ENCODE measurements at regions not wholly inside any gene's neighbourhood (a gene's known extent, or its start where the extent isn't known, plus 50 kb on each side); places are given as distances from the start of the nearest gene placed in this dataset.
"Not testable (repeated sequence)": the region's sequence is repeated elsewhere in the genome, so short reads cannot be mapped to it uniquely, and the experiment has no call there.

- Histone ChIP-seq H3K9me3 (replicated peaks in 1 of 2; ENCODE audit: control insufficient read depth in 2 of 2, insufficient read depth in 1 of 2, low read depth in 1 of 2, low read length in 2 of 2) (no peaks in the 10 kb centered on the region), H3K36me3 (replicated peaks in 1 of 2; ENCODE audit: control insufficient read depth in 2 of 2, insufficient read depth in 2 of 2, low read length in 2 of 2) (no peaks in the 10 kb centered on the region), H2BK15ac (ENCODE audit: low read length) (no peak overlapping the region), H3K4me1 (ENCODE audit: control insufficient read depth in 2 of 2, insufficient read depth in 1 of 2, low read depth in 1 of 2, low read length in 2 of 2) (peaks cover 0 to 4% of the 10 kb centered on the region in 2 donors), H3K9ac (ENCODE audit: low read depth, low read length, poor library complexity) (no peak overlapping the region), H2AFZ (ENCODE audit: low read length) (no peak overlapping the region), H3K4me3 (ENCODE audit: low read length in 2 of 2) (no peak overlapping the region), H3K27ac (replicated peaks; ENCODE audit: low read length) (no peak overlapping the region), H3K14ac (ENCODE audit: low read length) (no peak overlapping the region), H3K79me1 (ENCODE audit: low read depth, low read length) (no peaks in the 10 kb centered on the region), H2AK5ac (ENCODE audit: low read depth, low read length) (no peak overlapping the region), H3K4me2 (ENCODE audit: insufficient read depth, low read length, poor library complexity, severe bottlenecking) (no peak overlapping the region), H3K27me3 (ENCODE audit: control insufficient read depth in 3 of 3, insufficient read depth in 3 of 3, low read depth in 1 of 3, low read length in 3 of 3) (no peaks in the 10 kb centered on the region), H3K4ac (ENCODE audit: low read length) (no peak overlapping the region), H4K91ac (ENCODE audit: low read depth, low read length, poor library complexity) (no peak overlapping the region), H2BK5ac (ENCODE audit: low read length) (no peak overlapping the region), H2BK12ac (ENCODE audit: low read length) (no peak overlapping the region), H4K8ac (ENCODE audit: low read depth, low read length) (no peak overlapping the region), H2BK120ac (ENCODE audit: low read depth, low read length) (no peak overlapping the region), H3K18ac (ENCODE audit: low read length) (peak overlapping the region; percentile 2), H3K23ac (ENCODE audit: low read depth, low read length, poor library complexity) (no peak overlapping the region)
- DNase-seq (ENCODE audit: low spot score) = no peak
- WGBS, 2 donors (ENCODE audit: extremely low coverage in 2 of 2, insufficient read length in 2 of 2, insufficient replicate concordance in 1 of 2) = no CpG with 5 or more reads among the region's 1 CpG
Measured at GRCh38 chr2:107569496-107569895, 257.2 kb upstream of the RGPD4 start.

DNA sequence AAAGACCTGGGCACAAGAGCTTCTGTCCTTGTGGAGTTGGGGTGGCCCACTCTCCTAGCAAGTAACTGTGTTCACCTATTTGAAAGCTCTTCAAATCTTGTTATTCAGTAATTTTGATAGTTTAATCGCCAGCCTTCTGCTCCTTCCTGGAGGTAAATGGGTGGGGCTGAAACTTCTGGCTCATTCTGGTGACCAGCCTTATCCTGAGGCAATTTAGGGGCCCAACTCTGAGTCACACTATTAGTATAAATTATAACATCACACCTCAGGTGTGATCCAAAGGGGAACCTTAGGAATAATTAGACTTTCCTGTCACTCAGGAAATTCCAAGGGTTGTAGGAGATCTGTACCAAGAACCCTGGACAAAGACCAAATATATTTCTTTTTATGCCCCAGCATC is 255.8 kb upstream of the RGPD4 start:
- Histone ChIP-seq H2BK15ac (ENCODE audit: low read length) (no peak overlapping the region), H3K4me1 (ENCODE audit: control insufficient read depth in 2 of 2, insufficient read depth in 1 of 2, low read depth in 1 of 2, low read length in 2 of 2) (peaks cover 0 to 4% of the 10 kb centered on the region in 2 donors), H3K4me2 (ENCODE audit: insufficient read depth, low read length, poor library complexity, severe bottlenecking) (no peak overlapping the region), H2BK12ac (ENCODE audit: low read length) (no peak overlapping the region), H3K27ac (replicated peaks; ENCODE audit: low read length) (no peak overlapping the region), H2BK120ac (ENCODE audit: low read depth, low read length) (no peak overlapping the region), H3K18ac (ENCODE audit: low read length) (no peak overlapping the region), H2AK5ac (ENCODE audit: low read depth, low read length) (no peak overlapping the region), H3K27me3 (ENCODE audit: control insufficient read depth in 3 of 3, insufficient read depth in 3 of 3, low read depth in 1 of 3, low read length in 3 of 3) (no peaks in the 10 kb centered on the region), H4K8ac (ENCODE audit: low read depth, low read length) (no peak overlapping the region), H3K9me3 (replicated peaks in 1 of 2; ENCODE audit: control insufficient read depth in 2 of 2, insufficient read depth in 1 of 2, low read depth in 1 of 2, low read length in 2 of 2) (no peaks in the 10 kb centered on the region), H2BK5ac (ENCODE audit: low read length) (no peak overlapping the region), H3K79me1 (ENCODE audit: low read depth, low read length) (no peaks in the 10 kb centered on the region), H3K14ac (ENCODE audit: low read length) (no peak overlapping the region), H3K4me3 (ENCODE audit: low read length in 2 of 2) (no peak overlapping the region), H3K23ac (ENCODE audit: low read depth, low read length, poor library complexity) (no peak overlapping the region), H4K91ac (ENCODE audit: low read depth, low read length, poor library complexity) (no peak overlapping the region), H3K9ac (ENCODE audit: low read depth, low read length, poor library complexity) (no peak overlapping the region), H3K4ac (ENCODE audit: low read length) (no peak overlapping the region), H2AFZ (ENCODE audit: low read length) (no peak overlapping the region), H3K36me3 (replicated peaks in 1 of 2; ENCODE audit: control insufficient read depth in 2 of 2, insufficient read depth in 2 of 2, low read length in 2 of 2) (no peaks in the 10 kb centered on the region)
- no CpG with 5 or more reads among the region's 1 CpG for WGBS, 2 donors (ENCODE audit: extremely low coverage in 2 of 2, insufficient read length in 2 of 2, insufficient replicate concordance in 1 of 2)
- no peak for DNase-seq (ENCODE audit: low spot score)

DNA sequence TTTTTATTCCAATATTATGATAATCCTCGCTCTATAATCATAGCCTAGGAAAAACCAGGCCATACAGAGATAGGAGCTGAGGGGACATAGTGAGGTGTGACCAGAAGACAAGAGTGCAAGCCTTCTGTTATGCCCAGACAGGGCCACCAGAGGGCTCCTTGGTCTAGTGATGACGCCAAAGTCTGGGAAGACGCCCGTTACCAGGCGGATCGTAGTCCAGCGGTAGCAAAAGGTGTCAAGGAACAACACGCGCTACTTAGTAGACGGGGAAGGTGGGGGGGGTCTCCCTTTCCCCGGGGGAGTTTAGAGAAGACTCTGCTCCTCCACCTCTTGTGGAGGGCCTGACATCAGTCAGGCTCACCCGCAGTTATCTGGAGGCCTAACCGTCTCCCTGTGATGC is 253.8 kb upstream of the RGPD4 start:
- not testable (repeated sequence) for H3K36me3 ChIP-seq (replicated peaks in 1 of 2; ENCODE audit: control insufficient read depth in 2 of 2, insufficient read depth in 2 of 2, low read length in 2 of 2); DNase-seq (ENCODE audit: low spot score); H3K9ac ChIP-seq (ENCODE audit: low read depth, low read length, poor library complexity); H3K4me1 ChIP-seq (ENCODE audit: control insufficient read depth in 2 of 2, insufficient read depth in 1 of 2, low read depth in 1 of 2, low read length in 2 of 2); H2BK120ac ChIP-seq (ENCODE audit: low read depth, low read length); H4K8ac ChIP-seq (ENCODE audit: low read depth, low read length); H3K79me1 ChIP-seq (ENCODE audit: low read depth, low read length); H3K4me2 ChIP-seq (ENCODE audit: insufficient read depth, low read length, poor library complexity, severe bottlenecking); H2BK12ac ChIP-seq (ENCODE audit: low read length); H3K18ac ChIP-seq (ENCODE audit: low read length); H2AK5ac ChIP-seq (ENCODE audit: low read depth, low read length); H3K27me3 ChIP-seq (ENCODE audit: control insufficient read depth in 3 of 3, insufficient read depth in 3 of 3, low read depth in 1 of 3, low read length in 3 of 3); H3K4ac ChIP-seq (ENCODE audit: low read length); H3K9me3 ChIP-seq (replicated peaks in 1 of 2; ENCODE audit: control insufficient read depth in 2 of 2, insufficient read depth in 1 of 2, low read depth in 1 of 2, low read length in 2 of 2); H3K23ac ChIP-seq (ENCODE audit: low read depth, low read length, poor library complexity); H2BK15ac ChIP-seq (ENCODE audit: low read length); H2AFZ ChIP-seq (ENCODE audit: low read length); H3K4me3 ChIP-seq (ENCODE audit: low read length in 2 of 2); H2BK5ac ChIP-seq (ENCODE audit: low read length); H3K27ac ChIP-seq (replicated peaks; ENCODE audit: low read length); H3K14ac ChIP-seq (ENCODE audit: low read length); H4K91ac ChIP-seq (ENCODE audit: low read depth, low read length, poor library complexity)
- WGBS, 2 donors (ENCODE audit: extremely low coverage in 2 of 2, insufficient read length in 2 of 2, insufficient replicate concordance in 1 of 2) = no CpG with 5 or more reads among the region's 13 CpGs

DNA sequence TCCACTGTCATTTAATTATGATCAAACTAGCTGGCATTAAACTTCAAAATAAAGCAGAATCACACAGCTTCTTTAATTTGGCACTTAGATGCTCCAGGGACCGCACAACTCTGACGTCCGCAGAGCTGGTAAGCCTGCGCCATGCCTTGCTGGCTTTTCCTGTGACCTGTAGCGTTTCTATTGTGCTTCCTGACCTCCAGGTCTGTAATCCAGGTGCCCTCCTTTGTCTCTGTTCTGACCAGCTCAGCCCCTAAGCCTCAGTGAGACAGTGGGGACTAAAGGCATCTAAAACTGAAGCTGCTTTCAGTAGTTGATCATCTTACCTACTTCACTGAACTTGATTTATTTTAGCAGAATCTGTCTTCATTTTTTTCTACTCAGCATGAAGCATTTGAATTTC is 249.7 kb upstream of the RGPD4 start:
- Histone ChIP-seq H3K4ac (ENCODE audit: low read length) (no peak overlapping the region), H3K79me1 (ENCODE audit: low read depth, low read length) (no peaks in the 10 kb centered on the region), H2BK5ac (ENCODE audit: low read length) (no peak overlapping the region), H3K27ac (replicated peaks; ENCODE audit: low read length) (no peak overlapping the region), H3K36me3 (replicated peaks in 1 of 2; ENCODE audit: control insufficient read depth in 2 of 2, insufficient read depth in 2 of 2, low read length in 2 of 2) (no peaks in the 10 kb centered on the region), H3K14ac (ENCODE audit: low read length) (no peak overlapping the region), H2BK12ac (ENCODE audit: low read length) (no peak overlapping the region), H4K91ac (ENCODE audit: low read depth, low read length, poor library complexity) (no peak overlapping the region), H3K9ac (ENCODE audit: low read depth, low read length, poor library complexity) (no peak overlapping the region), H2BK120ac (ENCODE audit: low read depth, low read length) (no peak overlapping the region), H3K23ac (ENCODE audit: low read depth, low read length, poor library complexity) (no peak overlapping the region), H2BK15ac (ENCODE audit: low read length) (no peak overlapping the region), H2AFZ (ENCODE audit: low read length) (no peak overlapping the region), H3K4me1 (ENCODE audit: control insufficient read depth in 2 of 2, insufficient read depth in 1 of 2, low read depth in 1 of 2, low read length in 2 of 2) (no peaks in the 10 kb centered on the region), H3K18ac (ENCODE audit: low read length) (no peak overlapping the region), H4K8ac (ENCODE audit: low read depth, low read length) (no peak overlapping the region), H2AK5ac (ENCODE audit: low read depth, low read length) (no peak overlapping the region), H3K4me3 (ENCODE audit: low read length in 2 of 2) (no peak overlapping the region), H3K27me3 (ENCODE audit: control insufficient read depth in 3 of 3, insufficient read depth in 3 of 3, low read depth in 1 of 3, low read length in 3 of 3) (no peaks in the 10 kb centered on the region), H3K4me2 (ENCODE audit: insufficient read depth, low read length, poor library complexity, severe bottlenecking) (no peak overlapping the region), H3K9me3 (replicated peaks in 1 of 2; ENCODE audit: control insufficient read depth in 2 of 2, insufficient read depth in 1 of 2, low read depth in 1 of 2, low read length in 2 of 2) (no peaks in the 10 kb centered on the region)
- no CpG with 5 or more reads among the region's 5 CpGs for WGBS, 2 donors (ENCODE audit: extremely low coverage in 2 of 2, insufficient read length in 2 of 2, insufficient replicate concordance in 1 of 2)
- DNase-seq (ENCODE audit: low spot score) = peak; percentile 69
